ENCODE measurements at regions not wholly inside any gene's neighbourhood (a gene's known extent, or its start where the extent isn't known, plus 50 kb on each side); places are given as distances from the start of the nearest gene placed in this dataset.
"Not testable (repeated sequence)": the region's sequence is repeated elsewhere in the genome, so short reads cannot be mapped to it uniquely, and the experiment has no call there.

GRCh38 chr13:69619651-69620050, 488.0 kb upstream of the ATXN8OS start:
- Histone ChIP-seq H3K4me1 (no peaks in the 10 kb centered on the region), H3K4me3 (no peak overlapping the region), H3K36me3 (no peaks in the 10 kb centered on the region), H3K27ac (no peak overlapping the region), H3K9me3 (no peaks in the 10 kb centered on the region), H3K27me3 (no peaks in the 10 kb centered on the region)
- no peak for TF ChIP-seq CTCF (IDR thresholded peaks at IDR 0.05)
- ATAC-seq, result no peak
- intact Hi-C loops (cut with DNase I), result no loop called here
- DNase-seq, result no peak

- H3K9me3 ChIP-seq, result no peaks in the 10 kb centered on the region
- no peaks in the 10 kb centered on the region for H3K27me3 ChIP-seq
- TF ChIP-seq CTCF (IDR thresholded peaks at IDR 0.05), result no peak
- intact Hi-C loops (cut with DNase I), result no loop called here
- H3K27ac ChIP-seq, result no peak overlapping the region
- H3K36me3 ChIP-seq, result no peaks in the 10 kb centered on the region
- ATAC-seq, result no peak
- no peaks in the 10 kb centered on the region for H3K4me1 ChIP-seq
- H3K4me3 ChIP-seq, result no peak overlapping the region
- no peak for DNase-seq
Observed at GRCh38 chr13:69618838-69619237, 488.8 kb upstream of the ATXN8OS start.

GRCh38 chr13:69618393-69618792, 489.2 kb upstream of the ATXN8OS start:
- no peaks in the 10 kb centered on the region for H3K36me3 ChIP-seq
- TF ChIP-seq CTCF (IDR thresholded peaks at IDR 0.05), result no peak
- intact Hi-C loops (cut with DNase I), result no loop called here
- no peak overlapping the region for H3K4me3 ChIP-seq
- H3K4me1 ChIP-seq, result no peaks in the 10 kb centered on the region
- H3K9me3 ChIP-seq, result no peaks in the 10 kb centered on the region
- H3K27ac ChIP-seq, result no peak overlapping the region
- ATAC-seq (no peak), DNase-seq (no peak)
- no peaks in the 10 kb centered on the region for H3K27me3 ChIP-seq

GRCh38 chr13:69617587-69617986, 490.0 kb upstream of the ATXN8OS start:
- Histone ChIP-seq H3K36me3 (no peaks in the 10 kb centered on the region), H3K4me3 (no peak overlapping the region), H3K27me3 (no peaks in the 10 kb centered on the region), H3K27ac (no peak overlapping the region), H3K4me1 (no peaks in the 10 kb centered on the region), H3K9me3 (no peaks in the 10 kb centered on the region)
- intact Hi-C loops (cut with DNase I), result no loop called here
- ATAC-seq (no peak), DNase-seq (no peak)
- no peak for TF ChIP-seq CTCF (IDR thresholded peaks at IDR 0.05)

GRCh38 chr13:69616396-69616795, 491.2 kb upstream of the ATXN8OS start:
- Histone ChIP-seq H3K27ac (no peak overlapping the region), H3K9me3 (no peaks in the 10 kb centered on the region), H3K4me1 (no peaks in the 10 kb centered on the region), H3K36me3 (no peaks in the 10 kb centered on the region), H3K27me3 (no peaks in the 10 kb centered on the region), H3K4me3 (no peak overlapping the region)
- no peak for DNase-seq
- intact Hi-C loops (cut with DNase I), result no loop called here
- TF ChIP-seq CTCF (IDR thresholded peaks at IDR 0.05), result no peak
- no peak for ATAC-seq

GRCh38 chr13:69615055-69615454, 492.6 kb upstream of the ATXN8OS start:
- H3K4me1 ChIP-seq; DNase-seq; ATAC-seq; intact Hi-C loops (cut with DNase I); H3K27me3 ChIP-seq; H3K4me3 ChIP-seq; H3K9me3 ChIP-seq; H3K27ac ChIP-seq; H3K36me3 ChIP-seq: not testable (repeated sequence)
